Activated T-helper 17 cell treated with anti-CD3 and anti-CD28 coated beads, Interleukin-2, amount 50 U/mL, for 72 hours (primary cell): ENCODE measurements at regions not wholly inside any gene's neighbourhood (a gene's known extent, or its start where the extent isn't known, plus 50 kb on each side); places are given as distances from the start of the nearest gene placed in this dataset.
"Not testable (repeated sequence)": the region's sequence is repeated elsewhere in the genome, so short reads cannot be mapped to it uniquely, and the experiment has no call there.

ENCODE experiments used
- ATAC-seq: fragments of 150-1000 bp; cut with Tn5 transposase; replicated peaks from 2 replicates; pipeline ENCODE4 v1.10.0; 2021; ENCODE audit warnings: mild to moderate bottlenecking, moderate library complexity
- H3K27ac Mint-ChIP-seq: one replicate; pipeline ENCODE4 v1.8.0; 2022; ENCODE audit warnings: mixed read lengths
- H3K27me3 Mint-ChIP-seq: one replicate; pipeline ENCODE4 v1.8.0; 2022; ENCODE audit warnings: mixed read lengths
- H3K36me3 Mint-ChIP-seq: one replicate; pipeline ENCODE4 v1.8.0; 2022; ENCODE audit warnings: low read depth, mild to moderate bottlenecking, mixed read lengths
- H3K4me1 Mint-ChIP-seq: one replicate; pipeline ENCODE4 v1.8.0; 2022; ENCODE audit warnings: mixed read lengths
- H3K4me3 Mint-ChIP-seq: one replicate; pipeline ENCODE4 v1.8.0; 2022; ENCODE audit warnings: mild to moderate bottlenecking, mixed read lengths
- H3K9me3 Mint-ChIP-seq: one replicate; pipeline ENCODE4 v1.8.0; 2022; ENCODE audit warnings: mixed read lengths

- H3K4me3 Mint-ChIP-seq, H3K27ac Mint-ChIP-seq, H3K4me1 Mint-ChIP-seq, H3K9me3 Mint-ChIP-seq, H3K36me3 Mint-ChIP-seq, ATAC-seq, H3K27me3 Mint-ChIP-seq: not testable (repeated sequence)
Measured at GRCh38 chr17:45554479-45554878, 64.0 kb upstream of the PLEKHM1 start.

- ATAC-seq, H3K9me3 Mint-ChIP-seq, H3K4me1 Mint-ChIP-seq, H3K27ac Mint-ChIP-seq, H3K36me3 Mint-ChIP-seq, H3K4me3 Mint-ChIP-seq, H3K27me3 Mint-ChIP-seq: not testable (repeated sequence)
Measured at GRCh38 chr17:45558821-45559220, 68.3 kb upstream of the PLEKHM1 start.

- not testable (repeated sequence) for H3K4me3 Mint-ChIP-seq, H3K27me3 Mint-ChIP-seq, ATAC-seq
Measured at GRCh38 chr17:45562868-45563267, 72.3 kb upstream of the PLEKHM1 start.

DNA sequence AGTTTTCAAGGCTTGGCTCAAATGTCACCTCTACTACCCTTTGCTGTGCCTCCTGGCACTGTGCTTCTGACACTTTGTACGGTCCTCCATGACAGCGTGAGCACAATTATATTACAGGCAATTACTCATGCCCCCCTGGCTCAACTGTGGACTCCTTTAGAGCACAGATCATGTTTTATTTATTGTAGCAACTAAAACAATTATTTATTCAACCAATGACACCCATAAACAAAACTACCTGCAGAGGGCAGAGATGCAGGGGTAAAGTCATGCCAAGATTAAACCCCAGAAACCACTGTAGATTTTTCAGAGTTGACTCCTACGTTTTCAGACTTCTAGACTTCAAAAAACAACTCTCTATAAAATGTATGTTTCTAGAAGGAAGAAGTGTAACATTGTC is 72.8 kb upstream of the PLEKHM1 start:
- not testable (repeated sequence) for H3K27ac Mint-ChIP-seq, ATAC-seq, H3K9me3 Mint-ChIP-seq, H3K4me1 Mint-ChIP-seq, H3K36me3 Mint-ChIP-seq, H3K27me3 Mint-ChIP-seq, H3K4me3 Mint-ChIP-seq

More at GRCh38 chr17:45562868-45563267, 72.3 kb upstream of the PLEKHM1 start:
- not testable (repeated sequence) for H3K4me1 Mint-ChIP-seq, H3K9me3 Mint-ChIP-seq, H3K36me3 Mint-ChIP-seq, H3K27ac Mint-ChIP-seq

DNA sequence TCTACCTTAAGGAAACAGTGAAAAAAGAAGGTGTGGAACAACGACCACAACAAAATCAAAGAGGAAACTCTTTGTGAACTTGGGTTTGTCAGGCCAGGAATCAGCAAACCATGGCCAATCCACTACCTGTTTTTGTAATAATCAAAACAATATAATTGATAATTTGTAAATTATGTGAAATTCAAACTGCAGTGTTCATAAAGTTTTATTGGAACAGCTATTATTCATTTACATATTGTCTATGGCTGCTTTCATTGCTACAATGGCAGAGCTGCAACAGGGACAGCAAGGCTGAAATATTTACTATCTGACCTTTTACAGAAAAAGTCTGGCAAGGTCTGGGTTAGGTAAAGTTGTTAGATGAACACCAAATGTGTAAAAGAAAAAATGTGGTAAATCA is 77.8 kb upstream of the PLEKHM1 start:
- not testable (repeated sequence) for H3K36me3 Mint-ChIP-seq, H3K27me3 Mint-ChIP-seq, H3K27ac Mint-ChIP-seq, H3K4me3 Mint-ChIP-seq, H3K4me1 Mint-ChIP-seq, H3K9me3 Mint-ChIP-seq, ATAC-seq

DNA sequence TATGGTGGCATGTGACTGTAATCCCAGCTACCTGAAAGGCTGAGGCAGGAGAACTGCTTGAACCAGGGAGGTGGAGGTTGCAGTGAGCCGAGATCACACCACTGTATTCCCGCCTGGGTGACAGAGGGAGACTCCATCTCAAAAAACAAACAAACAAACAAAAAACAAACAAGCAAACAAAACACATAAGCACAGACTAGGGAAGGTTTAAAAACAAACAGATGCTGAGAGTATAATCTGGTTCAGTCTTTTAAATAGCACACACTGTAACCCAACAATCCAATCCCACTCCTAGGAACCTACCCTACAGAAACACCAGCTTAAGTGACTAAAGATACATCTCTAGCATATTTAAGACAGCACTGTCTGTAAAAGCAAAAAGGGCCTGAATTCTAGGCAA is 82.8 kb upstream of the PLEKHM1 start:
- peaks cover 30% of the 10 kb centered on the region for H3K4me1 Mint-ChIP-seq
- H3K27ac Mint-ChIP-seq, H3K27me3 Mint-ChIP-seq, H3K9me3 Mint-ChIP-seq, ATAC-seq: not testable (repeated sequence)
- peaks cover 34% of the 10 kb centered on the region for H3K36me3 Mint-ChIP-seq
- H3K4me3 Mint-ChIP-seq = peak overlapping the region; percentile 30

- Mint-ChIP-seq H3K27me3 (no peaks in the 10 kb centered on the region), H3K27ac (peak overlapping the region; percentile 29), H3K4me1 (peaks cover 32% of the 10 kb centered on the region), H3K9me3 (no peaks in the 10 kb centered on the region), H3K36me3 (peaks cover 34% of the 10 kb centered on the region), H3K4me3 (peak overlapping the region; percentile 30)
- peak; percentile 83 for ATAC-seq
Measured at GRCh38 chr17:45573924-45574770, 83.6 kb upstream of the PLEKHM1 start.

DNA sequence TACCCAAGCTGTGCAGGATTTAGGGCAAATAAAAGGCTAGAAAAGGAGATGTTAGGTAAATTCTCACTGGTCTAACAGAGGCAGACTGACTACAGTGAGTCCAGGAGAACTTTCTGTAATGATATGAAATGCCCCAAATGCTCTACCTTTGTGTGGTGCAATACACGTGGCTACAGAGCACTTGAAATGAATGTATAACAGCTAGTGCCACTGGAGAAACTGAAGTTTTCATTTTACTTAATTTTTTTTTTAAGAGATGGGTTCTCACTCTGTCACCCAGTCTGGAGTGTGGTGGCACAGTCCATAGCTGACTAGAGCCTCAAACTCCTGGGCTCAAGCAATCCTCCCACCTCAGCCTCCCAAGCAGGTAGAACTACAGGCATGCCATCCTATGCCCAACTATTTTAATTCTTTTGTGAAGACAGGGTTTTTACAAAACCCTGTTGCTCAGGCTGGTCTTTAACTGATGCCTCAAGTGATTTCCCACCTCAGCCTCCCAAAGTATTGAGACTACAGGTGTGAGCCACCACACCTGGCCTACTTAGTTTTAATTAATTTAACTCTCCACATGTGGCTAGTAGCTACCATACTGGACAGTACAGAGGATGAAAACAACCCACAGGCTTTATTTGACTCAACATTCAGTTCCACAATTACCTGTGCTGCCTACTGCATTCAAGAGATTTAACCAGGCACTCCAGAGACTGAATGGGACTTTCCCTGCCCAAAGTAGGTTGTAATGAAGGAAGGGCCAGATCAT is 84.8 kb upstream of the PLEKHM1 start:
- no peak overlapping the region for H3K27ac Mint-ChIP-seq
- no peak overlapping the region for H3K4me3 Mint-ChIP-seq
- no peaks in the 10 kb centered on the region for H3K27me3 Mint-ChIP-seq
- peaks cover 43% of the 10 kb centered on the region for H3K4me1 Mint-ChIP-seq
- peaks cover 34% of the 10 kb centered on the region for H3K36me3 Mint-ChIP-seq
- no peaks in the 10 kb centered on the region for H3K9me3 Mint-ChIP-seq
- peak; percentile 73 for ATAC-seq

DNA sequence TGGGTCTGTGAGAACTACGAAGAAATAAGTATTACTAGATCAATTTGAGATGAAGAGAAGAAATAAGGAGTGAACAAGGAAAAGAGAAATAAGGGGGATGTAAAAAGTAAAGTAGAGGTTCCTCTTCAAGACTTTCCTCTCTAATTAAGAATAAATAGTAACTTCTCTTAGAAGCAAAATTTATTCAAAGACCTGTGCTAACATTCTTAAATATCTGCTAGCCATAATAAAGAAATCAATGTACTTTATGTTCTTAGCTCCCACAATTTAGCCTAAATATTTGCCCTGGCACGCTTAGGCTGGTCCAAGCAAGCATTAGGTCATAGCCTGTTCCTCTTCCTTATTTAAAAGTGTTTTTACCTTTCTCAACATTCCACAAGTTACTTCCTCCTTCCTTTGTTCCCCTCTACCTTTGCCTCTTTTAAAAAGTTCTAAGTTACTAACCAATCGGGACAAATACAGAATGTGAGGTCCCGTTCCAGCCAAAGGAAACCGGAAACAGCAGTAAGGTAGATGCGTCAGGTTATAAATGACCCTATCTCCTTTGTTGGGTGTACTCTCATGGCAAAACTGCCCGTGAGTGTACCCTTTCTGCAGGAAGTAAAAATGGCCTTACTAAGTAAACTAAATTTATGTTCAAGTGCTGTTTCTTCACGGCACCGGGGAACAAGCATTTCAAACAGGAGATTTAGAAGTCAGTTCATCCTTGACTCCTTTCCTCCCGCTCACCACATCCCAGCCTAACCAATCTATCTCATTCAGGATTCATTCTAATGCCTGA is 86.2 kb upstream of the PLEKHM1 start:
- not testable (repeated sequence) for H3K9me3 Mint-ChIP-seq, H3K4me3 Mint-ChIP-seq, H3K27me3 Mint-ChIP-seq, ATAC-seq
- Mint-ChIP-seq H3K27ac (peak overlapping the region; percentile 17), H3K4me1 (peaks cover 48% of the 10 kb centered on the region), H3K36me3 (peaks cover 45% of the 10 kb centered on the region)

DNA sequence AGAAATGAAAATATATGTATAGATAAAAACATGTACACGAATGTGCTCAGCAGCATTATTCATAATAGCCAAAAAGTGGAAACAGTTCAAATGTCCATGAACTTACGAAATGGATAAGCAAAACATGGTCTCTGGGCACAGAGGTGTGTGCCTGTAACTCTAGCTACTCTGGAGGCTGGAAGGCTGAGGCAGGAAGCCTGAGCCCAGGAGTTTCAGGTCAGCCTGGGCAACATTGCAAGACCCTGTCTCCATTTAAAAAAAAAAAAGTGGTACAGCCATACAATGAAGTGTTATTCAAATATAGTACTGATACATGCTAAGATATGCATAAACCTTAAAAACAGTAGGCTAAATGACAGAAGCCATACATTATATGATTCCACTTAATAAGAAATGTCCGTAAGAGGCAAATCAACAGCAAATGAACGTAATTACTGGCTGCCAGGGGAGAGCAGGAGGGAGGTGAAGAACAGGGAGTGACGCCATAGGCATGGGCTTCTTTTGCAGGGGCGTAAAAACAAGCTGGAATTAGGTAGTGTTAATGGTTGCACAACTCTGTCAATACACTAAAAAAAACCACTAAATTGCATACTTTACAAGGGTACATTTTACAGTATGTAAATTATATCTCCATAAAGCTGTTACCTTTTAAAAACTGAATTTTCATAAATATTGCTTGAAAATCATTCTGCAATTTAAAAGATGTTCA is 87.2 kb upstream of the PLEKHM1 start:
- Mint-ChIP-seq H3K4me1 (peaks cover 48% of the 10 kb centered on the region), H3K9me3 (no peaks in the 10 kb centered on the region), H3K4me3 (no peak overlapping the region), H3K27me3 (no peaks in the 10 kb centered on the region), H3K27ac (no peak overlapping the region), H3K36me3 (peaks cover 55% of the 10 kb centered on the region)
- no peak for ATAC-seq

DNA sequence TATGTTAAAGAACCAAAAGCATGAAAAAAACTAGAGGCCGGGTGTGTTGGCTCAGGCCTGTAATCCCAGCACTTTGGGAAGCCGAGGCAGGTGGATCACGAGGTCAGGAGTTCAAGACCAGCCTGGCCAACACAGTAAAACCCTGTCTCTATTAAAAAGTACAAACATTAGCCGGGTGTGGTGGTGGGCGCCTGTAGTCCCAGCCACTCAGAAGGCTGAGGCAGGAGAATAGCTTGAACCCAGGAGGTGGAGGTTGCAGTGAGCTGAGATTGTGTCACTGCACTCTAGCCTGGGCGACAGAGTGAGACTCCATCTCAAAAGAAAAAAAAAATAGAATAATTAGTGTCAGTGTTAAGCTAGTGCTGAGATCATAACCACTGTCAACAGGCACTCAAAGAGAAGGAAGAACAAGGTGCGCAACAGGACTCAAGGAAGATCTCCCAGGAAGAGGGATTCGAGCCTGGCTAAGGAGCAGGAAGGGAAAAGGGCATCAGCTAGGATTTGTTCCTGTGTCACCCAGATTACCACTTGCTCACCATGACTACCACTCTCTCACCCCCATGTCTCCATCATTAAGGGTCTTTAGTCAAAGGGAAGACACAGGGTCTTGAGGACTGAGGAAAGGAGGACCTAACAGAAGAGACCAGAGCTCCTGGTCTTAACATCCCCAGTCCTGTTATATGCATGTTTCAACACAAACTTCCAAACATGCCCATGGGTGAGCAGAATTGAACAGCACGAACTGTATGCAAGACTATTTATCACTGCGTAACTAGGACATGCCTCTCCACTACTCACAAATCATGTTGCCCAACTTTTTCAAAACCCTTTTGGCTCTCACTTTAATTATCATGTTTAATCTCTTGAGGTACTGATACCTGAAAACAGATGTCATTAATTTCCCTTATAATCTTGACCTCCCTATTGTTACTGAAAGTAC is 88.3 kb upstream of the PLEKHM1 start:
- Mint-ChIP-seq H3K4me3 (no peak overlapping the region), H3K27me3 (no peaks in the 10 kb centered on the region), H3K36me3 (peaks cover 56% of the 10 kb centered on the region)

GRCh38 chr17:45579529-45580495 is 89.3 kb upstream of the PLEKHM1 start:
- no peak overlapping the region for H3K4me3 Mint-ChIP-seq
- H3K27ac Mint-ChIP-seq = no peak overlapping the region
- no peaks in the 10 kb centered on the region for H3K27me3 Mint-ChIP-seq
- peaks cover 58% of the 10 kb centered on the region for H3K36me3 Mint-ChIP-seq
- no peaks in the 10 kb centered on the region for H3K9me3 Mint-ChIP-seq
- peaks cover 35% of the 10 kb centered on the region for H3K4me1 Mint-ChIP-seq
- no peak for ATAC-seq

More for the DNA sequence above, 88.3 kb upstream of the PLEKHM1 start:
- H3K4me1 Mint-ChIP-seq = peaks cover 44% of the 10 kb centered on the region
- H3K27ac Mint-ChIP-seq = no peak overlapping the region
- no peak for ATAC-seq
- no peaks in the 10 kb centered on the region for H3K9me3 Mint-ChIP-seq
